ENCODE measurements at regions not wholly inside any gene's neighbourhood (a gene's known extent, or its start where the extent isn't known, plus 50 kb on each side); places are given as distances from the start of the nearest gene placed in this dataset.

DNA sequence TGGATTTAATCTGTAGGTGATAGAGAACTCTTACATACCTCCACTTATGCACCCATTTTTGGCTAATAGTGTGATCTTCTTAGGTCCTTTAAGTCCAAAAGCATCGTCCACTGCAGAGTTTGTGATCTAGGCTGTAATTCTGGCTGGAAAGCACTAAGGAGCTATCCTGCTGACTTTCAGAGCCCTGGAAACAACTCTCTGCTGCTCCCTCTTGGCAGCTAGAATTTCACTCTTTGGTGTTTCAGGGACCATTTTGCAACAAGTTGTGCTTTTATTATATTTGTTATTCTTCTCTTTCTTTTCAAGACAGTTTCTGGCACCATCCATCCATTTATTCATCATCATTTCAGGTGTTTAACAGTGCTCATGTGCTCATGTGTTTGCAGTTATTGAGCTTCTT, 130.0 kb downstream of the RBM46 start:
- TF ChIP-seq, protein P1, sequence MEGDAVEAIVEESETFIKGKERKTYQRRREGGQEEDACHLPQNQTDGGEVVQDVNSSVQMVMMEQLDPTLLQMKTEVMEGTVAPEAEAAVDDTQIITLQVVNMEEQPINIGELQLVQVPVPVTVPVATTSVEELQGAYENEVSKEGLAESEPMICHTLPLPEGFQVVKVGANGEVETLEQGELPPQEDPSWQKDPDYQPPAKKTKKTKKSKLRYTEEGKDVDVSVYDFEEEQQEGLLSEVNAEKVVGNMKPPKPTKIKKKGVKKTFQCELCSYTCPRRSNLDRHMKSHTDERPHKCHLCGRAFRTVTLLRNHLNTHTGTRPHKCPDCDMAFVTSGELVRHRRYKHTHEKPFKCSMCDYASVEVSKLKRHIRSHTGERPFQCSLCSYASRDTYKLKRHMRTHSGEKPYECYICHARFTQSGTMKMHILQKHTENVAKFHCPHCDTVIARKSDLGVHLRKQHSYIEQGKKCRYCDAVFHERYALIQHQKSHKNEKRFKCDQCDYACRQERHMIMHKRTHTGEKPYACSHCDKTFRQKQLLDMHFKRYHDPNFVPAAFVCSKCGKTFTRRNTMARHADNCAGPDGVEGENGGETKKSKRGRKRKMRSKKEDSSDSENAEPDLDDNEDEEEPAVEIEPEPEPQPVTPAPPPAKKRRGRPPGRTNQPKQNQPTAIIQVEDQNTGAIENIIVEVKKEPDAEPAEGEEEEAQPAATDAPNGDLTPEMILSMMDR (IDR thresholded peaks at IDR 0.05): no peak
- TF ChIP-seq EP300 (IDR thresholded peaks at IDR 0.05): no peak
